Suprapubic skin (tissue), 4 donors: ENCODE measurements at regions not wholly inside any gene's neighbourhood (a gene's known extent, or its start where the extent isn't known, plus 50 kb on each side); places are given as distances from the start of the nearest gene placed in this dataset.

Source experiments
- DNase-seq, 2 donors: peaks; one replicate each; pipeline ENCODE4 v3.0.0-alpha.2; 2019; ENCODE audit warnings: low spot score in 2 of 2
- H3K27ac ChIP-seq: fragments of 200-600 bp; sonication (generic); one replicate; pipeline ENCODE4 v1.5.1; 2019
- H3K27me3 ChIP-seq: fragments of 200-600 bp; sonication (generic); one replicate; pipeline ENCODE4 v1.5.1; 2019
- H3K36me3 ChIP-seq: fragments of 200-600 bp; sonication (generic); one replicate; pipeline ENCODE4 v1.5.1; 2019
- H3K4me1 ChIP-seq: fragments of 200-600 bp; sonication (generic); one replicate; pipeline ENCODE4 v1.5.1; 2019
- H3K4me3 ChIP-seq: fragments of 200-600 bp; sonication (generic); one replicate; pipeline ENCODE4 v1.5.1; 2019; ENCODE audit warnings: mild to moderate bottlenecking
- H3K9me3 ChIP-seq: fragments of 200-600 bp; sonication (generic); one replicate; pipeline ENCODE4 v1.5.1; 2019
- CTCF ChIP-seq, 2 donors: fragments of 200-600 bp in 1 of 2; fragments of 450-650 bp in 1 of 2; sonication (generic) in 1 of 2; IDR thresholded peaks; one replicate each; pipeline ENCODE4 v1.5.1; 2016 to 2019; ENCODE audit warnings: antibody characterized with exemption in 2 of 2, mild to moderate bottlenecking in 1 of 2, moderate library complexity in 1 of 2
- EP300 ChIP-seq: sonication (generic); formaldehyde crosslinking; IDR thresholded peaks from one replicate; pipeline ENCODE4 v1.6.1; 2017; ENCODE audit warnings: antibody characterized with exemption
- POLR2A ChIP-seq, 2 donors: fragments of 450-650 bp; IDR thresholded peaks; one replicate each; pipeline ENCODE4 v1.6.1; 2017; ENCODE audit warnings: antibody characterized with exemption in 2 of 2, mild to moderate bottlenecking in 2 of 2, moderate library complexity in 2 of 2
- POLR2AphosphoS5 ChIP-seq, 3 donors: sonication (generic); formaldehyde crosslinking; IDR thresholded peaks; one replicate each; pipeline ENCODE4 v1.6.1; 2017; ENCODE audit warnings: antibody characterized with exemption in 3 of 3
- WGBS: methylation state at CpG from one replicate; pipeline ENCODE4 v1.1.5; 2018; 5-methylcytosine and 5-hydroxymethylcytosine counted together

GRCh38 chr1:80731241-80731894 lies 1069.4 kb upstream of the ADGRL2 start:
- H3K36me3 ChIP-seq = no peaks in the 10 kb centered on the region
- 82% methylated on average over 3 of the region's 3 CpGs for WGBS
- no peak for DNase-seq

GRCh38 chr1:80722611-80723010 lies 1078.1 kb upstream of the ADGRL2 start:
- DNase-seq = no peak
- 86% methylated on average over 1 of the region's 2 CpGs for WGBS
- no peaks in the 10 kb centered on the region for H3K36me3 ChIP-seq
- no peaks in the 10 kb centered on the region for H3K27me3 ChIP-seq
- no peaks in the 10 kb centered on the region for H3K4me1 ChIP-seq
- H3K27ac ChIP-seq = no peak overlapping the region
- H3K4me3 ChIP-seq = no peak overlapping the region
- H3K9me3 ChIP-seq = no peaks in the 10 kb centered on the region
- no peak for TF ChIP-seq POLR2AphosphoS5 (IDR thresholded peaks at IDR 0.05)
- TF ChIP-seq EP300 = no peak
- no peak for TF ChIP-seq POLR2A (IDR thresholded peaks at IDR 0.05)
- TF ChIP-seq CTCF (IDR thresholded peaks at IDR 0.05) = no peak

More at GRCh38 chr1:80731241-80731894, 1069.4 kb upstream of the ADGRL2 start:
- Histone ChIP-seq H3K27me3 (no peaks in the 10 kb centered on the region), H3K4me3 (no peak overlapping the region), H3K4me1 (no peaks in the 10 kb centered on the region), H3K9me3 (no peaks in the 10 kb centered on the region), H3K27ac (no peak overlapping the region)
- TF ChIP-seq EP300 (no peak), POLR2A (IDR thresholded peaks at IDR 0.05) (no peak), CTCF (IDR thresholded peaks at IDR 0.05) (no peak), POLR2AphosphoS5 (IDR thresholded peaks at IDR 0.05) (no peak)

DNA sequence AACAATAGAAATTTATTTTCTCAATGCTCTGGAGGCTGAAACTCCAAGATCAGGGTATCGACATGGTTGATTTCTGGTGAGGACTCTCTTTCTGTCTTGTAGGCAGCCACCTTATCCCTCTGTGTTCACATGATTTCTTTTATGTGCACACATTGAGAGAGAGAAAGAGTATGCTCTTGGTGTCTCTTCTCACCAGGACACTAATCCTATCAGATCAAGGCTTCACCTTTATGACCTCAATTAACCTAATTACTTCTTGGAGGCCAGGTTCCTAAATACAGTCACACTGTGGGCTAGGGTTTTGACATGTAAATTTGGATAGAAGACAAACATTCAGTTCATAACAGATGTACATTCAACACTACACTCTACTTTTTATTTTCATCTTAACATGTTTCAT lies 1094.2 kb upstream of the ADGRL2 start:
- Histone ChIP-seq H3K27ac (no peak overlapping the region), H3K9me3 (no peaks in the 10 kb centered on the region), H3K36me3 (no peaks in the 10 kb centered on the region), H3K4me3 (no peak overlapping the region), H3K27me3 (no peaks in the 10 kb centered on the region), H3K4me1 (no peaks in the 10 kb centered on the region)
- TF ChIP-seq POLR2AphosphoS5 (IDR thresholded peaks at IDR 0.05) = no peak
- no peak for TF ChIP-seq POLR2A (IDR thresholded peaks at IDR 0.05)
- no peak for TF ChIP-seq EP300
- TF ChIP-seq CTCF (IDR thresholded peaks at IDR 0.05) = no peak
- 91% methylated on average over 1 of the region's 1 CpG for WGBS
- DNase-seq = no peak

DNA sequence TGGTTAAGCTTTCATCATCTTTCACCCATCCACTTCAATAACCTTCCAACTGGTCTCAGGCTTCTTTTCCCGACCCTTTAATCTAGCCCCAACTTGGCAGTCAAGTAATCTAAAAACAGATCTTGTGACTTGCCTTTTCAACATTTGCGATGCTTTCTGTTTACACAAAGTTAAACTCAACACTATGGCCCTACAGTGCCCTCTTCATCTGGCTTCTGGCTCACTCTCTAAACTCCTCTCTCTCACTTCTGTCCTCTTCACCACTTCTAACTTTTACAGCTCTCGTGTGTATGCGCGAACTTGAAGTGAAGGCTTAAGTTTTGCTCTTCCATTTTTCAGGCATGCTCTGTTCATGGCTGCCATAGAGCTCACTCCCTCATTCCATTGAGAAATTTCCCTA lies 1122.3 kb upstream of the ADGRL2 start:
- TF ChIP-seq POLR2AphosphoS5 (IDR thresholded peaks at IDR 0.05) (no peak), CTCF (IDR thresholded peaks at IDR 0.05) (no peak), POLR2A (IDR thresholded peaks at IDR 0.05) (no peak), EP300 (no peak)
- no peak overlapping the region for H3K4me3 ChIP-seq
- no peak for DNase-seq
- H3K4me1 ChIP-seq = no peaks in the 10 kb centered on the region
- H3K27me3 ChIP-seq = no peaks in the 10 kb centered on the region
- no peaks in the 10 kb centered on the region for H3K36me3 ChIP-seq
- no peaks in the 10 kb centered on the region for H3K9me3 ChIP-seq
- WGBS = 91% methylated on average over 5 of the region's 5 CpGs
- no peak overlapping the region for H3K27ac ChIP-seq

GRCh38 chr1:80675454-80675853 lies 1125.3 kb upstream of the ADGRL2 start:
- no peak overlapping the region for H3K4me3 ChIP-seq
- no peak for TF ChIP-seq CTCF (IDR thresholded peaks at IDR 0.05)
- TF ChIP-seq EP300 = no peak
- TF ChIP-seq POLR2A (IDR thresholded peaks at IDR 0.05) = no peak
- no peak for TF ChIP-seq POLR2AphosphoS5 (IDR thresholded peaks at IDR 0.05)
- H3K4me1 ChIP-seq = no peaks in the 10 kb centered on the region
- no peaks in the 10 kb centered on the region for H3K36me3 ChIP-seq
- 51% methylated on average over 3 of the region's 3 CpGs for WGBS
- H3K9me3 ChIP-seq = no peaks in the 10 kb centered on the region
- no peaks in the 10 kb centered on the region for H3K27me3 ChIP-seq
- no peak for DNase-seq
- no peak overlapping the region for H3K27ac ChIP-seq
